Right hindlimb (tissue), 1 donor: ENCODE measurements at regions not wholly inside any gene's neighbourhood (a gene's known extent, or its start where the extent isn't known, plus 50 kb on each side); places are given as distances from the start of the nearest gene placed in this dataset.

Experiments used
- DNase-seq: peaks from one replicate; pipeline ENCODE4 v3.0.0-alpha.2; 2018

- no peak for DNase-seq
Measured at GRCh38 chr4:15340902-15341732, 86.7 kb upstream of the C1QTNF7 start.

GRCh38 chr4:15341733-15342300, 86.0 kb upstream of the C1QTNF7 start:
- no peak for DNase-seq

GRCh38 chr4:15343000-15343399, 84.8 kb upstream of the C1QTNF7 start:
- DNase-seq: no peak

- DNase-seq: no peak
Measured at GRCh38 chr4:15343581-15343980, 84.3 kb upstream of the C1QTNF7 start.

- DNase-seq: no peak
Measured at GRCh38 chr4:15344041-15344440, 83.8 kb upstream of the C1QTNF7 start.

GRCh38 chr4:15345134-15345533, 82.7 kb upstream of the C1QTNF7 start:
- DNase-seq: no peak

- DNase-seq: no peak
Measured at GRCh38 chr4:15348236-15348635, 79.6 kb upstream of the C1QTNF7 start.

- DNase-seq: no peak
Measured at GRCh38 chr4:15348695-15349094, 79.1 kb upstream of the C1QTNF7 start.

GRCh38 chr4:15349531-15349935, 78.3 kb upstream of the C1QTNF7 start:
- DNase-seq: no peak

- DNase-seq: no peak
Measured at GRCh38 chr4:15349965-15350364, 77.9 kb upstream of the C1QTNF7 start.

- no peak for DNase-seq
Measured at GRCh38 chr4:15352524-15352923, 75.3 kb upstream of the C1QTNF7 start.

- no peak for DNase-seq
Measured at GRCh38 chr4:15353207-15353606, 74.6 kb upstream of the C1QTNF7 start.

GRCh38 chr4:15354371-15355297, 73.2 kb upstream of the C1QTNF7 start:
- DNase-seq: no peak

- DNase-seq: no peak
Measured at GRCh38 chr4:15361529-15361928, 66.3 kb upstream of the C1QTNF7 start.

GRCh38 chr4:15362541-15362940, 65.3 kb upstream of the C1QTNF7 start:
- DNase-seq: no peak

- DNase-seq: no peak
Measured at GRCh38 chr4:15364183-15364582, 63.6 kb upstream of the C1QTNF7 start.

- DNase-seq: no peak
Measured at GRCh38 chr4:15365641-15366040, 62.2 kb upstream of the C1QTNF7 start.

- no peak for DNase-seq
Measured at GRCh38 chr4:15366721-15367120, 61.1 kb upstream of the C1QTNF7 start.

GRCh38 chr4:15368856-15369255, 59.0 kb upstream of the C1QTNF7 start:
- no peak for DNase-seq

GRCh38 chr4:15370296-15370695, 57.5 kb upstream of the C1QTNF7 start:
- no peak for DNase-seq

GRCh38 chr4:15373363-15373762, 54.5 kb upstream of the C1QTNF7 start:
- no peak for DNase-seq

GRCh38 chr4:15374656-15375055, 53.2 kb upstream of the C1QTNF7 start:
- no peak for DNase-seq

- no peak for DNase-seq
Measured at GRCh38 chr4:15375667-15376066, 52.2 kb upstream of the C1QTNF7 start.

GRCh38 chr4:15376145-15376544, 51.7 kb upstream of the C1QTNF7 start:
- DNase-seq: no peak
